Smooth muscle cell (in vitro differentiated cells): ENCODE measurements at regions not wholly inside any gene's neighbourhood (a gene's known extent, or its start where the extent isn't known, plus 50 kb on each side); places are given as distances from the start of the nearest gene placed in this dataset.

Experiments
- DNase-seq: peaks from one replicate; lab custom pipeline; 2025; ENCODE audit not compliant: unreplicated experiment; lab: John Stamatoyannopoulos, UW
- H2AFZ ChIP-seq: fragments of 200-600 bp; sonication (generic); 2 replicates; pipeline ENCODE4 v1.6.0; 2016; ENCODE audit warnings: antibody characterized with exemption, low read depth, mild to moderate bottlenecking
- H3F3A ChIP-seq: fragments of 200-600 bp; sonication (generic); 2 replicates; pipeline ENCODE4 v1.6.0; 2017; ENCODE audit warnings: antibody characterized with exemption, low read depth
- H3K27ac ChIP-seq: fragments of 200-600 bp; sonication (generic); 2 replicates; pipeline ENCODE4 v1.5.1; 2016; ENCODE audit warnings: low read depth, mild to moderate bottlenecking
- H3K27me3 ChIP-seq: fragments of 200-600 bp; sonication (generic); 2 replicates; pipeline ENCODE4 v1.6.1; 2016; ENCODE audit warnings: low read depth, mild to moderate bottlenecking
- H3K36me3 ChIP-seq: fragments of 200-600 bp; sonication (generic); 2 replicates; pipeline ENCODE4 v1.5.1; 2016; ENCODE audit warnings: low read depth
- H3K4me1 ChIP-seq: fragments of 200-600 bp; sonication (generic); 2 replicates; pipeline ENCODE4 v1.5.1; 2016; ENCODE audit warnings: low read depth
- H3K4me2 ChIP-seq: fragments of 200-600 bp; sonication (generic); 2 replicates; pipeline ENCODE4 v1.6.0; 2016; ENCODE audit warnings: mild to moderate bottlenecking
- H3K4me3 ChIP-seq: fragments of 200-600 bp; sonication (generic); 2 replicates; pipeline ENCODE4 v1.5.1; 2016; ENCODE audit warnings: mild to moderate bottlenecking
- H3K79me2 ChIP-seq: fragments of 200-600 bp; sonication (generic); 2 replicates; pipeline ENCODE4 v1.6.0; 2016; ENCODE audit warnings: low read depth, mild to moderate bottlenecking
- H3K9ac ChIP-seq: fragments of 200-600 bp; sonication (generic); 2 replicates; pipeline ENCODE4 v1.6.0; 2016; ENCODE audit warnings: low read depth
- H3K9me3 ChIP-seq: fragments of 200-600 bp; sonication (generic); replicated peaks from 2 replicates; pipeline ENCODE4 v1.5.1; 2016; ENCODE audit warnings: low read depth
- H4K20me1 ChIP-seq: fragments of 200-600 bp; sonication (generic); 2 replicates; pipeline ENCODE4 v1.6.0; 2016; ENCODE audit warnings: low read depth
- WGBS: methylation state at CpG from one replicate; pipeline ENCODE4 v1.1.7; 2016; ENCODE audit warnings: low lambda C conversion rate; 5-methylcytosine and 5-hydroxymethylcytosine counted together
- TF ChIP-seq, protein P1 (sequence below): fragments of 200-600 bp; sonication (generic); IDR thresholded peaks from 2 replicates; pipeline ENCODE4 v1.5.1; 2017; ENCODE audit warnings: borderline replicate concordance, mild to moderate bottlenecking, antibody characterized with exemption; ENCODE audit not compliant: insufficient read depth, poor library complexity, severe bottlenecking

DNA sequence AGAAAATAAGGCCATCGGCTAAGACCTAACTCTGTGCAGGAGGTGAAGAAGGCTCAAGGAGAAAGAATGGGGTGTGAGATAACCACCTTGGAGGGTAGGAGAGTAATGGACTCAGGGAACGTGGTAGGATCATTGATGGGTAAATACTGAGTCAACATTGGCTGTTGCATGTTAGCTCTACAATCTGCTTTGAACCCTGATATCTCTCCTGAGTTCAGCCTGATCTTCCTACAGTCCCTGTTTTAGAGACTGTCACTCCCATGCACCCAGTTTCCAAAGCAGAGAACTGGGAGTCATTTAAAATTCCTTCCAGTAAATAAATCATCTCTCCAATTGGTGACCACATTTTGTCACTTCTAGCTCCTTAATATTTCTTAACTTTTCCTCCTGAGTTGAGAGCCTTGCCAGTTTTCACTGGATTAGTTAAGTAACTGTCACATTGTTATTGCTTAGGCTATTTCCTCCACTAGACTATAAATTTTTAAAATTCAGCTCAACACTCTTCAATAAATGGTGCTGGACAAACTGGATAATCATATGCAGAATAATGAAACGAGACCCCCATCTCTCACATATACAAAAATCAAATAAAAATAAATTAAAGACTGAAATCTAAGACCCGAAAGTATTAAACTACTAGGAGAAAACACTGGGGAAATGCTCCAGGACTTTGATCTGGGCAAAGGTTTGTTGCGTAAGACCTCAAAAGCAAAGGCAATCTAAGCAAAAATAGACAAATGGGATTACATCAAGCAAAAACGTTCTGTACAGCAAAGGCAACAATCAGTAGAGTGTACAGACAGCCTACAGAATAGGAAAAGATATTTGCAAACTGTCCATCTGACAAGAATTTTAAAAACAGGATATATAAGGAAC is 138.9 kb upstream of the TMEM170B start:
- no peak overlapping the region for H3K27ac ChIP-seq
- peaks cover 3% of the 10 kb centered on the region for H3F3A ChIP-seq
- WGBS, result 68% methylated on average over 6 of the region's 6 CpGs
- no peak overlapping the region for H3K9ac ChIP-seq
- TF ChIP-seq, protein P1, sequence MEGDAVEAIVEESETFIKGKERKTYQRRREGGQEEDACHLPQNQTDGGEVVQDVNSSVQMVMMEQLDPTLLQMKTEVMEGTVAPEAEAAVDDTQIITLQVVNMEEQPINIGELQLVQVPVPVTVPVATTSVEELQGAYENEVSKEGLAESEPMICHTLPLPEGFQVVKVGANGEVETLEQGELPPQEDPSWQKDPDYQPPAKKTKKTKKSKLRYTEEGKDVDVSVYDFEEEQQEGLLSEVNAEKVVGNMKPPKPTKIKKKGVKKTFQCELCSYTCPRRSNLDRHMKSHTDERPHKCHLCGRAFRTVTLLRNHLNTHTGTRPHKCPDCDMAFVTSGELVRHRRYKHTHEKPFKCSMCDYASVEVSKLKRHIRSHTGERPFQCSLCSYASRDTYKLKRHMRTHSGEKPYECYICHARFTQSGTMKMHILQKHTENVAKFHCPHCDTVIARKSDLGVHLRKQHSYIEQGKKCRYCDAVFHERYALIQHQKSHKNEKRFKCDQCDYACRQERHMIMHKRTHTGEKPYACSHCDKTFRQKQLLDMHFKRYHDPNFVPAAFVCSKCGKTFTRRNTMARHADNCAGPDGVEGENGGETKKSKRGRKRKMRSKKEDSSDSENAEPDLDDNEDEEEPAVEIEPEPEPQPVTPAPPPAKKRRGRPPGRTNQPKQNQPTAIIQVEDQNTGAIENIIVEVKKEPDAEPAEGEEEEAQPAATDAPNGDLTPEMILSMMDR, result no peak
- H3K79me2 ChIP-seq, result no peaks in the 10 kb centered on the region
- no peaks in the 10 kb centered on the region for H3K9me3 ChIP-seq
- H3K27me3 ChIP-seq, result no peaks in the 10 kb centered on the region
- no peak for DNase-seq
- H4K20me1 ChIP-seq, result no peaks in the 10 kb centered on the region
- H3K36me3 ChIP-seq, result no peaks in the 10 kb centered on the region
- peaks cover 10% of the 10 kb centered on the region for H3K4me1 ChIP-seq
- H3K4me2 ChIP-seq, result no peak overlapping the region
- H3K4me3 ChIP-seq, result no peak overlapping the region
- no peak overlapping the region for H2AFZ ChIP-seq

DNA sequence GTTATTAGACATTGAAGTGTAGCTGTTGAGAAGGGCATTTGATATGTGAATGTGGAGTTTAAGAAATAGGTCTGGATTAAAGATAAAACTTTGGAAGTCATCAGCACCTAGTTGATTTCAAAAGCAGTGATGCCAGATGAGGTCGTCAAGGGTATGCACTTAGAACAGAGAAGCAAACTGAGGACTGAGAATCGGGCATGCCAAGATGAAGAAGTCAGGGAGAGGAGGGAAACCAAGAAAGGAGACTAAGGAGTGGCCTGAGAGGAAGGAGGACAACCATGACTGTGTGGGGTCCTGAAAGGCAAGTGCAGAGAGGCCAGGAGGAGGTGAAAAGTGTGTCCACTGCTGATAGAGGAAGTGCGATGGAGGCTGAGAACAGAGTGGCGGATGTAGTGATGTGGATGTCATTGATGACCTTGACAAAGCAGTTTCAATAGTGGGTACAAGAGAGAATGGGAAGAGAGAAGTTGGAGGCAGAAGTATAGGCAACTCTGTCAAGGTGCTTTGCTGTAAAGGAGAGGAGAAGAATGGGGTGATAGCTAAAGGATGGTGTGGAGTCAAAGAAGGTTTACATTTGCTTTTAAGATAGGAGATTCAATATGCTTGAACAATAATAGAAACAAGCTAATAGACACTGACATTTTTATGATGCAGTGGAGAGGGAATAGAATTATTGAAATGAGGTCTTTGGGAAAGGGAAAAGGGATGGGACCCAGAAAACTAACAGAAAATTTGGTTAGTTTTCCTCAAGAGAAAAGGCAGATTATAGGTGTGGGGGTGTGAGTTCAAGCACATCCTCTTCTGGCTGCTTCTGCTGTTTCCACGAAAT is 139.7 kb upstream of the TMEM170B start:
- Histone ChIP-seq H3K4me1 (peaks cover 18% of the 10 kb centered on the region), H3K36me3 (no peaks in the 10 kb centered on the region), H3K27me3 (no peaks in the 10 kb centered on the region), H4K20me1 (no peaks in the 10 kb centered on the region), H3K27ac (no peak overlapping the region), H3K4me2 (no peak overlapping the region), H3F3A (peaks cover 5% of the 10 kb centered on the region), H2AFZ (no peak overlapping the region), H3K9ac (no peak overlapping the region), H3K4me3 (no peak overlapping the region), H3K9me3 (no peaks in the 10 kb centered on the region), H3K79me2 (no peaks in the 10 kb centered on the region)
- TF ChIP-seq, protein P1, result no peak
- no peak for DNase-seq
- 90% methylated on average over 5 of the region's 5 CpGs for WGBS

DNA sequence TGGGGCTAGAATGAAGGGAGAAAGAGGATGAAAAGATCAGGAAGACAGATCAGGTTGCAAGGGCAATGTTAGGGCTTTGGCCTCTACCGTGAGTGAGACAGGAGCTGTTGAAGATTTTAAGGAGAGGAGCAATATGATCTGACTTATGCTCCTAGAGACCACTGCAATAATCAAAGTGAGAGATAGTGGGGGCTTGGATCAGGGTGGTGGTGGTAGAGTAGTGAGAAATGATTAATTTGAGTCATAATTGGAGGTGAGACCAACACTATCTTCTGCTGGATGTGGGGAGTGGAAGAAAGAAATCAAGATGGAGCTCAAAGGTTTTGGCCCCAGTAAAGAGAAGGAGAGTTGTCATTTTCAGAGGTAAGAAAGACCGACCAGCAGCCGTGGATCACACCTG is 140.7 kb upstream of the TMEM170B start:
- H3K36me3 ChIP-seq, result no peaks in the 10 kb centered on the region
- WGBS, result 91% methylated on average over 3 of the region's 3 CpGs
- H3F3A ChIP-seq, result peaks cover 9% of the 10 kb centered on the region
- H4K20me1 ChIP-seq, result no peaks in the 10 kb centered on the region
- H3K4me2 ChIP-seq, result no peak overlapping the region
- H3K4me3 ChIP-seq, result no peak overlapping the region
- no peak overlapping the region for H3K27ac ChIP-seq
- H3K9ac ChIP-seq, result no peak overlapping the region
- TF ChIP-seq, protein P1, result no peak
- H3K9me3 ChIP-seq, result no peaks in the 10 kb centered on the region
- H3K79me2 ChIP-seq, result no peaks in the 10 kb centered on the region
- no peak overlapping the region for H2AFZ ChIP-seq
- H3K27me3 ChIP-seq, result no peaks in the 10 kb centered on the region
- DNase-seq, result no peak
- H3K4me1 ChIP-seq, result peaks cover 20% of the 10 kb centered on the region
